CD4-positive, alpha-beta T cell (primary cell): ENCODE measurements at regions not wholly inside any gene's neighbourhood (a gene's known extent, or its start where the extent isn't known, plus 50 kb on each side); places are given as distances from the start of the nearest gene placed in this dataset.
"Not testable (repeated sequence)": the region's sequence is repeated elsewhere in the genome, so short reads cannot be mapped to it uniquely, and the experiment has no call there.

Source experiments
- ATAC-seq: fragments of 200-7000 bp; cut with Tn5 transposase; one replicate; pipeline ENCODE4 v1.10.0; 2022; ENCODE audit warnings: mild to moderate bottlenecking; ENCODE audit not compliant: poor library complexity
- CTCF ChIA-PET: fragments of 350-600 bp; sonication (Branson Sonifier 250); formaldehyde crosslinking; loops from one replicate; lab custom pipeline; 2021; ENCODE audit warnings: antibody characterized with exemption, inconsistent platforms; lab: Charles Lee
- POLR2A ChIA-PET: fragments of 350-600 bp; sonication (Branson Sonifier 250); formaldehyde crosslinking; loops from one replicate; lab custom pipeline; 2021; ENCODE audit warnings: antibody characterized with exemption, inconsistent platforms; lab: Charles Lee
- DNase-seq, 14 experiments: peaks; one replicate each; pipeline ENCODE4 v3.0.0-alpha.2; 2013 to 2020; ENCODE audit warnings: mixed read lengths in 2 of 14
- H3K27ac ChIP-seq, 2 donors: one replicate each; pipeline versions ENCODE4 v1.5.1 to v1.7.0; 2013; ENCODE audit warnings: low read length in 2 of 2, low read depth in 1 of 2, mild to moderate bottlenecking in 1 of 2
- H3K27me3 ChIP-seq, 2 experiments: 1 replicate in 1 of 2; 2 replicates in 1 of 2; pipeline versions ENCODE4 v1.6.1 to v1.7.0; 2013; ENCODE audit warnings: low read length in 2 of 2, control low read depth in 1 of 2, mild to moderate bottlenecking in 1 of 2, moderate library complexity in 1 of 2; ENCODE audit not compliant: insufficient read depth in 2 of 2, control insufficient read depth in 1 of 2
- H3K36me3 ChIP-seq: one replicate; pipeline ENCODE4 v1.6.1; 2013; ENCODE audit warnings: low read length, control low read depth; ENCODE audit not compliant: insufficient read depth
- H3K4me1 ChIP-seq: one replicate; pipeline ENCODE4 v1.6.1; 2013; ENCODE audit warnings: low read length, control low read depth; ENCODE audit not compliant: insufficient read depth
- H3K4me3 ChIP-seq: one replicate; pipeline ENCODE4 v1.5.1; 2013; ENCODE audit warnings: mild to moderate bottlenecking, low read length, moderate library complexity
- H3K9me3 ChIP-seq, 2 experiments: 1 replicate in 1 of 2; 2 replicates in 1 of 2; pipeline versions ENCODE4 v1.6.1 to v1.7.0; 2013; ENCODE audit warnings: low read length in 2 of 2, mild to moderate bottlenecking in 2 of 2, control low read depth in 1 of 2, moderate library complexity in 1 of 2; ENCODE audit not compliant: control insufficient read depth in 1 of 2, insufficient read depth in 1 of 2
- H3K27ac Mint-ChIP-seq: one replicate; pipeline ENCODE4 v1.8.0; 2020; ENCODE audit warnings: mixed read lengths
- H3K27me3 Mint-ChIP-seq: one replicate; pipeline ENCODE4 v1.8.0; 2021; ENCODE audit warnings: mixed read lengths
- H3K36me3 Mint-ChIP-seq: one replicate; pipeline ENCODE4 v1.8.0; 2021; ENCODE audit warnings: low read depth, mixed read lengths
- H3K4me1 Mint-ChIP-seq: one replicate; pipeline ENCODE4 v1.8.0; 2021; ENCODE audit warnings: low read depth, mixed read lengths
- H3K4me3 Mint-ChIP-seq: one replicate; pipeline ENCODE4 v1.8.0; 2020; ENCODE audit warnings: mild to moderate bottlenecking, mixed read lengths
- H3K9me3 Mint-ChIP-seq: one replicate; pipeline ENCODE4 v1.8.0; 2020; ENCODE audit warnings: mixed read lengths
- CTCF ChIP-seq: fragments of 200-600 bp; IDR thresholded peaks from one replicate; pipeline ENCODE4 v1.8.0; 2022; ENCODE audit warnings: antibody characterized with exemption, mild to moderate bottlenecking
- intact Hi-C, 2 experiments: fragments of 100-400 bp; cut with DNase I in 1 of 2; cut with micrococcal nuclease in 1 of 2; formaldehyde crosslinking; loops; one replicate each; pipeline versions ENCODE4 v1.15.1 to v1.9.0; 2023 to 2025; cut with DNase I, micrococcal nuclease

GRCh38 chr11:101262258-101262657 lies 132.6 kb upstream of the PGR start:
- Mint-ChIP-seq H3K27me3 (no peaks in the 10 kb centered on the region), H3K27ac (no peak overlapping the region), H3K4me1 (no peaks in the 10 kb centered on the region), H3K4me3 (no peak overlapping the region), H3K36me3 (no peaks in the 10 kb centered on the region), H3K9me3 (peaks cover 9% of the 10 kb centered on the region)
- no peak overlapping the region for H3K4me3 ChIP-seq
- ATAC-seq = no peak
- ChIA-PET POLR2A (no interaction called here), CTCF (no interaction called here)
- DNase-seq = no peak
- H3K36me3 ChIP-seq = no peaks in the 10 kb centered on the region
- H3K9me3 ChIP-seq = peaks cover 0 to 4% of the 10 kb centered on the region in 2 experiments
- intact Hi-C loops = no loop called here
- no peaks in the 10 kb centered on the region for H3K4me1 ChIP-seq
- TF ChIP-seq CTCF = no peak
- H3K27ac ChIP-seq = no peak overlapping the region
- H3K27me3 ChIP-seq = no peaks in the 10 kb centered on the region

GRCh38 chr11:101255036-101255435 lies 125.4 kb upstream of the PGR start:
- H3K27me3 Mint-ChIP-seq = no peaks in the 10 kb centered on the region
- no peak overlapping the region for H3K4me3 ChIP-seq
- ChIA-PET POLR2A (no interaction called here), CTCF (no interaction called here)
- H3K9me3 Mint-ChIP-seq = peaks cover 4% of the 10 kb centered on the region
- no peak overlapping the region for H3K27ac Mint-ChIP-seq
- no peaks in the 10 kb centered on the region for H3K27me3 ChIP-seq
- no peak overlapping the region for H3K4me3 Mint-ChIP-seq
- no peak for TF ChIP-seq CTCF
- no peaks in the 10 kb centered on the region for H3K36me3 Mint-ChIP-seq
- intact Hi-C loops = no loop called here
- H3K27ac ChIP-seq = no peak overlapping the region
- no peaks in the 10 kb centered on the region for H3K36me3 ChIP-seq
- H3K9me3 ChIP-seq = no peaks in the 10 kb centered on the region
- no peak for DNase-seq
- H3K4me1 Mint-ChIP-seq = no peaks in the 10 kb centered on the region
- no peaks in the 10 kb centered on the region for H3K4me1 ChIP-seq
- no peak for ATAC-seq

GRCh38 chr11:101254037-101254436 lies 124.4 kb upstream of the PGR start:
- Histone ChIP-seq H3K27me3 (no peaks in the 10 kb centered on the region), H3K4me3 (no peak overlapping the region), H3K9me3 (no peaks in the 10 kb centered on the region), H3K27ac (no peak overlapping the region), H3K4me1 (no peaks in the 10 kb centered on the region), H3K36me3 (no peaks in the 10 kb centered on the region)
- TF ChIP-seq CTCF = no peak
- intact Hi-C loops = no loop called here
- no peaks in the 10 kb centered on the region for H3K4me1 Mint-ChIP-seq
- ATAC-seq = no peak
- ChIA-PET CTCF (no interaction called here), POLR2A (no interaction called here)
- H3K36me3 Mint-ChIP-seq = no peaks in the 10 kb centered on the region
- DNase-seq = no peak
- H3K9me3 Mint-ChIP-seq = peaks cover 2% of the 10 kb centered on the region
- no peaks in the 10 kb centered on the region for H3K27me3 Mint-ChIP-seq
- H3K27ac Mint-ChIP-seq = no peak overlapping the region
- no peak overlapping the region for H3K4me3 Mint-ChIP-seq

- H3K4me1 ChIP-seq, POLR2A ChIA-PET: not testable (repeated sequence)
These were observed 116.0 kb upstream of the PGR start for GRCh38 chr11:101245635-101246034.

GRCh38 chr11:101245081-101245480 lies 115.5 kb upstream of the PGR start:
- H3K4me3 ChIP-seq, H3K27me3 Mint-ChIP-seq, H3K4me3 Mint-ChIP-seq, H3K4me1 ChIP-seq, DNase-seq, H3K4me1 Mint-ChIP-seq, H3K9me3 Mint-ChIP-seq, CTCF ChIA-PET, POLR2A ChIA-PET, H3K27ac Mint-ChIP-seq, H3K36me3 Mint-ChIP-seq, H3K27ac ChIP-seq, H3K36me3 ChIP-seq, intact Hi-C loops, H3K27me3 ChIP-seq, ATAC-seq: not testable (repeated sequence)
- H3K9me3 ChIP-seq = peaks cover 0 to 11% of the 10 kb centered on the region in 2 experiments

More at GRCh38 chr11:101245635-101246034, 116.0 kb upstream of the PGR start:
- H3K36me3 Mint-ChIP-seq, H3K4me1 Mint-ChIP-seq, ATAC-seq, intact Hi-C loops, H3K4me3 ChIP-seq, H3K9me3 Mint-ChIP-seq, H3K27me3 ChIP-seq, H3K4me3 Mint-ChIP-seq, CTCF ChIA-PET, H3K27ac Mint-ChIP-seq, H3K27me3 Mint-ChIP-seq, H3K27ac ChIP-seq, H3K36me3 ChIP-seq, DNase-seq: not testable (repeated sequence)
- H3K9me3 ChIP-seq = peaks cover 0 to 11% of the 10 kb centered on the region in 2 experiments
